MM.1S (cell line): ENCODE measurements at regions not wholly inside any gene's neighbourhood (a gene's known extent, or its start where the extent isn't known, plus 50 kb on each side); places are given as distances from the start of the nearest gene placed in this dataset.

Source experiments
- EZH2 ChIP-seq: fragments of 300-600 bp; sonication (generic); optimal IDR thresholded peaks from 2 replicates; pipeline ENCODE3; 2017; ENCODE audit warnings: low read depth, mild to moderate bottlenecking, antibody characterized with exemption, low read length, mixed read lengths
- TF ChIP-seq, protein P1 (sequence below): fragments of 300-600 bp; sonication (generic); IDR thresholded peaks from 2 replicates; pipeline ENCODE4 v1.5.1; 2016; ENCODE audit warnings: antibody characterized with exemption, low read length, mixed read lengths

- TF ChIP-seq, protein P1, sequence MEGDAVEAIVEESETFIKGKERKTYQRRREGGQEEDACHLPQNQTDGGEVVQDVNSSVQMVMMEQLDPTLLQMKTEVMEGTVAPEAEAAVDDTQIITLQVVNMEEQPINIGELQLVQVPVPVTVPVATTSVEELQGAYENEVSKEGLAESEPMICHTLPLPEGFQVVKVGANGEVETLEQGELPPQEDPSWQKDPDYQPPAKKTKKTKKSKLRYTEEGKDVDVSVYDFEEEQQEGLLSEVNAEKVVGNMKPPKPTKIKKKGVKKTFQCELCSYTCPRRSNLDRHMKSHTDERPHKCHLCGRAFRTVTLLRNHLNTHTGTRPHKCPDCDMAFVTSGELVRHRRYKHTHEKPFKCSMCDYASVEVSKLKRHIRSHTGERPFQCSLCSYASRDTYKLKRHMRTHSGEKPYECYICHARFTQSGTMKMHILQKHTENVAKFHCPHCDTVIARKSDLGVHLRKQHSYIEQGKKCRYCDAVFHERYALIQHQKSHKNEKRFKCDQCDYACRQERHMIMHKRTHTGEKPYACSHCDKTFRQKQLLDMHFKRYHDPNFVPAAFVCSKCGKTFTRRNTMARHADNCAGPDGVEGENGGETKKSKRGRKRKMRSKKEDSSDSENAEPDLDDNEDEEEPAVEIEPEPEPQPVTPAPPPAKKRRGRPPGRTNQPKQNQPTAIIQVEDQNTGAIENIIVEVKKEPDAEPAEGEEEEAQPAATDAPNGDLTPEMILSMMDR, result no peak
- no peak for TF ChIP-seq EZH2
Observed at GRCh38 chr6:87908978-87909811, 138.4 kb upstream of the SPACA1 start.
